HFFc6 (cell line): ENCODE measurements at regions not wholly inside any gene's neighbourhood (a gene's known extent, or its start where the extent isn't known, plus 50 kb on each side); places are given as distances from the start of the nearest gene placed in this dataset.

Source experiments
- DNase-seq: peaks from one replicate; pipeline ENCODE4 v3.0.0-alpha.2; 2018
- H3K27ac Mint-ChIP-seq: 2 replicates; pipeline ENCODE4 v1.8.0; 2020; ENCODE audit warnings: mild to moderate bottlenecking, mixed read lengths
- H3K27me3 Mint-ChIP-seq: 2 replicates; pipeline ENCODE4 v1.8.0; 2021; ENCODE audit warnings: mild to moderate bottlenecking, moderate library complexity, mixed read lengths; ENCODE audit not compliant: insufficient read depth
- H3K36me3 Mint-ChIP-seq: 2 replicates; pipeline ENCODE4 v1.8.0; 2021; ENCODE audit warnings: low read depth, mixed read lengths
- H3K4me1 Mint-ChIP-seq: 2 replicates; pipeline ENCODE4 v1.8.0; 2020; ENCODE audit warnings: low read depth, mixed read lengths
- H3K4me3 Mint-ChIP-seq: 2 replicates; pipeline ENCODE4 v1.8.0; 2020; ENCODE audit warnings: mild to moderate bottlenecking, moderate library complexity, mixed read lengths
- H3K9me3 Mint-ChIP-seq: 2 replicates; pipeline ENCODE4 v1.8.0; 2020; ENCODE audit warnings: mild to moderate bottlenecking, mixed read lengths
- CTCF ChIP-seq: fragments of 200-600 bp; sonication (generic); IDR thresholded peaks from 2 replicates; pipeline ENCODE4 v1.5.0; 2021; ENCODE audit warnings: antibody characterized with exemption, mild to moderate bottlenecking

GRCh38 chr12:89157413-89157812 lies 194.9 kb downstream of the DUSP6 start:
- no peak overlapping the region for H3K4me3 Mint-ChIP-seq
- H3K27me3 Mint-ChIP-seq, result no peaks in the 10 kb centered on the region
- H3K4me1 Mint-ChIP-seq, result peaks cover 54% of the 10 kb centered on the region
- no peak for DNase-seq
- no peaks in the 10 kb centered on the region for H3K9me3 Mint-ChIP-seq
- H3K36me3 Mint-ChIP-seq, result no peaks in the 10 kb centered on the region
- H3K27ac Mint-ChIP-seq, result peak overlapping the region; percentile 83
- no peak for TF ChIP-seq CTCF

GRCh38 chr12:89156862-89157262 lies 195.4 kb downstream of the DUSP6 start:
- DNase-seq, result peak; percentile 70
- no peaks in the 10 kb centered on the region for H3K36me3 Mint-ChIP-seq
- H3K27me3 Mint-ChIP-seq, result no peaks in the 10 kb centered on the region
- peak overlapping the region; percentile 57 for H3K4me3 Mint-ChIP-seq
- peaks cover 55% of the 10 kb centered on the region for H3K4me1 Mint-ChIP-seq
- no peaks in the 10 kb centered on the region for H3K9me3 Mint-ChIP-seq
- H3K27ac Mint-ChIP-seq, result peak overlapping the region; percentile 83
- no peak for TF ChIP-seq CTCF

GRCh38 chr12:89156340-89156739 lies 196.0 kb downstream of the DUSP6 start:
- no peaks in the 10 kb centered on the region for H3K36me3 Mint-ChIP-seq

GRCh38 chr12:89155826-89156225 lies 196.5 kb downstream of the DUSP6 start:
- no peak for TF ChIP-seq CTCF
- no peak for DNase-seq
- peaks cover 60% of the 10 kb centered on the region for H3K4me1 Mint-ChIP-seq
- H3K27me3 Mint-ChIP-seq, result no peaks in the 10 kb centered on the region
- peak overlapping the region; percentile 83; the same call in 1 of the 2 replicates for H3K27ac Mint-ChIP-seq
- 0 out of 2 replicates have a peak, but pooled peaks cover 3% of the 10 kb centered on the region for H3K36me3 Mint-ChIP-seq
- H3K4me3 Mint-ChIP-seq, result no peak overlapping the region
- H3K9me3 Mint-ChIP-seq, result no peaks in the 10 kb centered on the region

More at GRCh38 chr12:89156340-89156739, 196.0 kb downstream of the DUSP6 start:
- TF ChIP-seq CTCF, result no peak
- Mint-ChIP-seq H3K27me3 (no peaks in the 10 kb centered on the region), H3K9me3 (no peaks in the 10 kb centered on the region), H3K4me1 (peaks cover 60% of the 10 kb centered on the region), H3K4me3 (peak overlapping the region; percentile 57), H3K27ac (peak overlapping the region; percentile 83)
- DNase-seq, result no peak

- no peak; the same call in 1 of the 2 replicates for TF ChIP-seq CTCF
- DNase-seq, result no peak
These were observed 197.4 kb downstream of the DUSP6 start for GRCh38 chr12:89154743-89155499.

More at GRCh38 chr12:89154743-89155499, 197.4 kb downstream of the DUSP6 start:
- Mint-ChIP-seq H3K27ac (peak overlapping the region; percentile 52; the same call in 1 of the 2 replicates), H3K27me3 (no peaks in the 10 kb centered on the region), H3K4me1 (peaks cover 60% of the 10 kb centered on the region), H3K36me3 (0 out of 2 replicates have a peak, but pooled peaks cover 5% of the 10 kb centered on the region), H3K4me3 (no peak overlapping the region), H3K9me3 (no peaks in the 10 kb centered on the region)
